Tibial artery (tissue), 4 donors: ENCODE measurements at regions not wholly inside any gene's neighbourhood (a gene's known extent, or its start where the extent isn't known, plus 50 kb on each side); places are given as distances from the start of the nearest gene placed in this dataset.
A peak's percentile ranks its signal among the peaks of the same experiment; 100 is the strongest.

Experiments used
- DNase-seq, 2 donors: peaks; one replicate each; pipeline ENCODE4 v3.0.0-alpha.2; 2019
- H3K27ac ChIP-seq, 2 donors: fragments of 200-600 bp; sonication (generic) in 1 of 2; 1 replicate in 1 of 2; 2 replicates in 1 of 2; pipeline ENCODE4 v1.5.1; 2018 to 2019; ENCODE audit warnings: mild to moderate bottlenecking in 1 of 2
- H3K27me3 ChIP-seq, 2 donors: fragments of 200-600 bp; sonication (generic) in 1 of 2; one replicate each; pipeline versions ENCODE4 v1.5.1 to v1.6.0; 2016 to 2019
- H3K36me3 ChIP-seq, 3 donors: fragments of 200-600 bp; sonication (generic) in 2 of 3; one replicate each; pipeline ENCODE4 v1.5.1; 2016 to 2019; ENCODE audit warnings: mild to moderate bottlenecking in 2 of 3
- H3K4me1 ChIP-seq, 4 donors: fragments of 200-600 bp; sonication (generic) in 2 of 4; 1 replicate in 3 of 4; 2 replicates in 1 of 4; pipeline ENCODE4 v1.5.1; 2016 to 2019
- H3K4me3 ChIP-seq, 2 donors: fragments of 200-600 bp; sonication (generic) in 1 of 2; 1 replicate in 1 of 2; 2 replicates in 1 of 2; pipeline ENCODE4 v1.5.1; 2018 to 2019; ENCODE audit warnings: mild to moderate bottlenecking in 2 of 2
- H3K9me3 ChIP-seq, 3 donors: fragments of 200-600 bp; sonication (generic) in 1 of 3; one replicate each; pipeline ENCODE4 v1.5.1; 2016 to 2019
- intact Hi-C: fragments of 100-400 bp; cut with DNase I; formaldehyde crosslinking; loops from one replicate; pipeline ENCODE4 v1.15.0; 2023; ENCODE audit warnings: low total_unique reads
- TF ChIP-seq, protein P1 (sequence below), 2 experiments: fragments of 200-600 bp in 1 of 2; fragments of 450-650 bp in 1 of 2; IDR thresholded peaks; one replicate each; pipeline ENCODE4 v1.5.1; 2017 to 2019; ENCODE audit warnings: antibody characterized with exemption in 2 of 2, mild to moderate bottlenecking in 1 of 2, moderate library complexity in 1 of 2

DNA sequence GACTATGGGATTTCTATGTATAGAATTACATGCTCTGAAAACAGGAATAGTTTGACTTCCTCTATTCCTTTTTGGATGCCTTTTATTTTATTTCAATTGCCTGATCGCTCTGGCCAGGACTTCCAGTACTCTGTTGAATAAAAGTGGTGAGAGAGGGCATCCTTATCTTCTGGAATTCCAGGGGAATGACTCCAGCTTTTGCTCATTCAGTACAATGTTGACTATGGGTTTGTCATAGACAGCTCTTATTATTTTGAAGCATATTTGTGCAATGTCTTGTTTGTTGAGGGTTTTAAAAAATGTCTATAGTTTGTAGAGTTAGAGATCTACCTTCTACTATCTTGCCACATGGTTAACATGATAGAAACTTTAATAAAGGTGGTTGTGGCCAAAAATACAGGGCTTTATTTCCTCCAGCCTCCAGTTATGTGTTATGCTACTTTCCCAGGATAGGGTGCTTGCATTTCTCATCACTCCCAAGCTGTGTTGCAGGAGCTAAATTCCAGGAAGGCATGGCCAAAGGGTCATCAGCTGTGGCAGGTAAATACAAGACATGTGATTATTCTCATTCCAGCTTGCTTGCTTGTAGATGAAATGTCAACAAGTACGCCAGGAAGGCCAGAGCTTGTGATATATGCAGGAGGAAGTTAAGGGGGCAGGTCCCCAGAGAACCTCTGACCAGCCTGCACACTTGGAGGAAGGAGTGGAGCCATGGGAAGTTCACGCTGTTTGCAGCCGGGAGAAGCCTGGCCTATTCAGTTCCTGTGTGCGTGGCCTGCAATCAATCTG, 142.4 kb upstream of the CPXCR1 start:
- Histone ChIP-seq H3K9me3 (no peaks in the 10 kb centered on the region), H3K4me3 (no peak overlapping the region), H3K4me1 (no peaks in the 10 kb centered on the region), H3K27ac (no peak overlapping the region), H3K36me3 (no peaks in the 10 kb centered on the region), H3K27me3 (no peaks in the 10 kb centered on the region)
- TF ChIP-seq, protein P1, sequence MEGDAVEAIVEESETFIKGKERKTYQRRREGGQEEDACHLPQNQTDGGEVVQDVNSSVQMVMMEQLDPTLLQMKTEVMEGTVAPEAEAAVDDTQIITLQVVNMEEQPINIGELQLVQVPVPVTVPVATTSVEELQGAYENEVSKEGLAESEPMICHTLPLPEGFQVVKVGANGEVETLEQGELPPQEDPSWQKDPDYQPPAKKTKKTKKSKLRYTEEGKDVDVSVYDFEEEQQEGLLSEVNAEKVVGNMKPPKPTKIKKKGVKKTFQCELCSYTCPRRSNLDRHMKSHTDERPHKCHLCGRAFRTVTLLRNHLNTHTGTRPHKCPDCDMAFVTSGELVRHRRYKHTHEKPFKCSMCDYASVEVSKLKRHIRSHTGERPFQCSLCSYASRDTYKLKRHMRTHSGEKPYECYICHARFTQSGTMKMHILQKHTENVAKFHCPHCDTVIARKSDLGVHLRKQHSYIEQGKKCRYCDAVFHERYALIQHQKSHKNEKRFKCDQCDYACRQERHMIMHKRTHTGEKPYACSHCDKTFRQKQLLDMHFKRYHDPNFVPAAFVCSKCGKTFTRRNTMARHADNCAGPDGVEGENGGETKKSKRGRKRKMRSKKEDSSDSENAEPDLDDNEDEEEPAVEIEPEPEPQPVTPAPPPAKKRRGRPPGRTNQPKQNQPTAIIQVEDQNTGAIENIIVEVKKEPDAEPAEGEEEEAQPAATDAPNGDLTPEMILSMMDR (IDR thresholded peaks at IDR 0.05), result no peak
- intact Hi-C loops, result no loop called here
- DNase-seq, result no peak

DNA sequence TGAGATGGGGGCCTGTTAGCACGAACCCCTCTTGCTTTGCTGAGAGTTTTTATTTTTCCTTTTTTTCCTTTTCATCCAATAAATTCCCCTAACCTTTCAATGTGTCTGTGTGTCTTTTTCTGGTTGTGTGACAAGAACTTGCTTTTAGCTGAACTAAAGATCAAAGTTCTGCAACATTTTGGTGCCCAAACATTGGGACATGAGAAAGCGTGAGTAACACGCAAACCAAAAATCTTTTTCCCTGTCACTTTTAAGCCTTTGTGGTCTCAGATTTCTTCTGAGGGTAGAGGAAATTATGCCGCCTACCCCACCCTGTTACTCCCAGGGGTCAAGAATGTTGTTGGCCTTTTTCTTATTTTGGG, 141.8 kb upstream of the CPXCR1 start:
- H3K27ac ChIP-seq, result no peak overlapping the region
- no peak overlapping the region for H3K4me3 ChIP-seq

DNA sequence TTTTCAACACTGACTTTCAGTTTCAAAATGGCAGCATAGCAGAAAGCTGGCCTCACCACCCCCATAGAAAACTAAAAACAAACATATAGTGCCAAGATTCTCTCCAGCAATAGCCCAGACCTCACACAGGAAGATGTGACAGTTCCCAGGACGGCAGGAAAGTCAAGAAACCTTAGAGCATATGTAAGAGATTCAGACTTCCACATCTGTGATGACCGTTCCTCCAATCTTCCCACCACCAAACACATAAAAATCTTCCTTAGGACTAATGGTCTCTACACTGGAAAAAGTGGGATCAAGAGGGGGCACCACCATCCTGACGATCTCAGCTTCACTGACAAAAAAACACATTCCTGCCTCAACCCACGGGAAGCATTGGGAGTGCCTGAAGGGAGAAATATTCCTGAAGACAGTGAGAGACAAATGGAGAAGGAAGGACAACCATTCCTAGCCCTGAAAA, 134.1 kb upstream of the CPXCR1 start:
- TF ChIP-seq, protein P1 (IDR thresholded peaks at IDR 0.05), result no peak
- Histone ChIP-seq H3K36me3 (no peaks in the 10 kb centered on the region), H3K4me3 (no peak overlapping the region), H3K9me3 (no peaks in the 10 kb centered on the region), H3K27me3 (no peaks in the 10 kb centered on the region), H3K27ac (no peak overlapping the region), H3K4me1 (no peaks in the 10 kb centered on the region)
- DNase-seq, result no peak
- intact Hi-C loops, result no loop called here

More for the DNA sequence above, 141.8 kb upstream of the CPXCR1 start:
- Histone ChIP-seq H3K27me3 (no peaks in the 10 kb centered on the region), H3K4me1 (no peaks in the 10 kb centered on the region), H3K36me3 (no peaks in the 10 kb centered on the region), H3K9me3 (no peaks in the 10 kb centered on the region)
- TF ChIP-seq, protein P1 (IDR thresholded peaks at IDR 0.05), result no peak
- DNase-seq, result no peak
- intact Hi-C loops, result no loop called here

DNA sequence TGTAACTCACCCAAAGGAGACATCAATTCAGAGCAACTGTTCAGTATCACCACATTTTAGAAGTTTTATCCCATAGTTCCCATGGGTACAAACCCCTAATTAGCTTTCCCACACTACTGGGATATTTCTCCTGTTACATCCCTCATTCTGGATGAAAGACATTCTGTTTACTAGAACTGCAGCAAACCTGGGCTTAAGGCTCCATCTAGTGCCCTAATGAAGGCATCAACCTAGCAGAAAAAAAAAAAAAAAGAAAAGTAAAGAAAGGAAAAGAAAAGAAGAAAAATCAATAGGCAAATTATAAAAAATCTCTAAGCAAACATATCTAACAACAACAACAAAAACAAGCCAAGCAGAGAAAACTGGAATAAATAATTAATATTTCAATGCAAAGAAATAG, 133.7 kb upstream of the CPXCR1 start:
- H3K27me3 ChIP-seq, result no peaks in the 10 kb centered on the region
- H3K4me1 ChIP-seq, result no peaks in the 10 kb centered on the region
- H3K36me3 ChIP-seq, result no peaks in the 10 kb centered on the region
- no peak for DNase-seq
- no peak overlapping the region for H3K27ac ChIP-seq
- H3K4me3 ChIP-seq, result no peak overlapping the region
- intact Hi-C loops, result no loop called here
- TF ChIP-seq, protein P1 (IDR thresholded peaks at IDR 0.05), result peak in 1 of 2 experiments; percentile 10
- no peaks in the 10 kb centered on the region for H3K9me3 ChIP-seq

DNA sequence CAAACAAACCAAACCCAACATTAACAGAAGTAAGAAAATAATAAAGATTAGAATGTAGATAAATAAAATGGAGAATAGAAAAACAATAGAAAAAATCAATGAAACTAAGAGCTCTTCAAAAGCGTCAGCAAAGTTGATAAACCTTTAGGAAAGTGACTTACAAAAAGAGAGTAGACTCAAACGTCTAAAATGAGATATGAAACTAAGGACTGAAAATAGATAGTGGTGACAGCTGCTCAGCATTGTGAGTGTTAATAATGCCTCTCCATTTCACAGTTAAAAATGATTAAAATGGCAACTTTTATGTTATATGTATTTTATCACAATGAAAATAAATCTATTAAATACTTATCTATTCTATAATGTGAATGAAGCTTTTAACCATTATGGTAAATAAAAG, 125.7 kb upstream of the CPXCR1 start:
- intact Hi-C loops, result no loop called here
- TF ChIP-seq, protein P1 (IDR thresholded peaks at IDR 0.05), result no peak
- no peak overlapping the region for H3K27ac ChIP-seq
- no peaks in the 10 kb centered on the region for H3K27me3 ChIP-seq
- no peaks in the 10 kb centered on the region for H3K36me3 ChIP-seq
- H3K4me1 ChIP-seq, result no peaks in the 10 kb centered on the region
- DNase-seq, result no peak
- H3K4me3 ChIP-seq, result no peak overlapping the region
- no peaks in the 10 kb centered on the region for H3K9me3 ChIP-seq
